Muscle layer of colon (tissue), 2 donors: ENCODE measurements at regions not wholly inside any gene's neighbourhood (a gene's known extent, or its start where the extent isn't known, plus 50 kb on each side); places are given as distances from the start of the nearest gene placed in this dataset.

Source experiments
- H3K27ac ChIP-seq: one replicate; pipeline ENCODE4 v1.7.0; 2013; ENCODE audit warnings: low read depth, mild to moderate bottlenecking, low read length, moderate library complexity
- H3K27me3 ChIP-seq, 2 donors: one replicate each; pipeline ENCODE4 v1.7.0; 2013; ENCODE audit warnings: low read length in 2 of 2, mild to moderate bottlenecking in 2 of 2; ENCODE audit not compliant: insufficient read depth in 2 of 2, control insufficient read depth in 1 of 2
- H3K36me3 ChIP-seq: one replicate; pipeline ENCODE4 v1.7.0; 2013; ENCODE audit warnings: mild to moderate bottlenecking, low read length; ENCODE audit not compliant: insufficient read depth
- H3K4me1 ChIP-seq: one replicate; pipeline ENCODE4 v1.7.0; 2013; ENCODE audit warnings: mild to moderate bottlenecking, low read length; ENCODE audit not compliant: insufficient read depth
- H3K4me3 ChIP-seq, 2 donors: one replicate each; pipeline ENCODE4 v1.7.0; 2013; ENCODE audit warnings: low read length in 2 of 2, low read depth in 1 of 2, mild to moderate bottlenecking in 1 of 2, moderate library complexity in 1 of 2
- H3K9ac ChIP-seq: one replicate; pipeline ENCODE4 v1.7.0; 2013; ENCODE audit warnings: low read length
- H3K9me3 ChIP-seq: one replicate; pipeline ENCODE4 v1.7.0; 2013; ENCODE audit warnings: mild to moderate bottlenecking, low read length
- donor health status: abdominal sarcoma.
- donor health status: Adenocarcinoma of cecum.

GRCh38 chr18:40863801-40864200 lies 1091.2 kb upstream of the PIK3C3 start:
- H3K4me3 ChIP-seq: no peak overlapping the region

DNA sequence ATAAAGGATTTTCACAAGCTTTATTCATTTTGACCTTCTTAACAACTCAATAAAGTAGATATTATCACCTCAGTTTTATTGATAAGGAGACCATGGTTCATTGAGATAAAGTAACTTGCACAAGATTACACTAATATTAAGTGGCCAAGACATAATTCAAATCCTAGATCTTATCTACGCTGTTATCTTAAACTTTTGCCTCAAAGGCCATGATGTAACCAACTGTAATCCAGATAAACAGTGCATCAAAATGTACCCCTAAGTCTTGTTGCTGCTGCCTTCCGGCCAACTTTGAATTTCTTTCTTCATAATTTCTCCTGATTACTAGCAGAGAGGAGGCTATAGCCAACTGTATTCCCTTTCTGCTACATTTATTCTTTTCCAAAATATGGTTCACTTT lies 1094.8 kb upstream of the PIK3C3 start:
- H3K9ac ChIP-seq: no peak overlapping the region
- H3K27me3 ChIP-seq: no peaks in the 10 kb centered on the region
- no peaks in the 10 kb centered on the region for H3K4me1 ChIP-seq
- no peaks in the 10 kb centered on the region for H3K36me3 ChIP-seq
- H3K4me3 ChIP-seq: no peak overlapping the region
- H3K27ac ChIP-seq: no peak overlapping the region
- no peaks in the 10 kb centered on the region for H3K9me3 ChIP-seq

More at GRCh38 chr18:40863801-40864200, 1091.2 kb upstream of the PIK3C3 start:
- Histone ChIP-seq H3K9ac (no peak overlapping the region), H3K36me3 (no peaks in the 10 kb centered on the region), H3K27me3 (no peaks in the 10 kb centered on the region), H3K9me3 (no peaks in the 10 kb centered on the region), H3K4me1 (no peaks in the 10 kb centered on the region), H3K27ac (no peak overlapping the region)

DNA sequence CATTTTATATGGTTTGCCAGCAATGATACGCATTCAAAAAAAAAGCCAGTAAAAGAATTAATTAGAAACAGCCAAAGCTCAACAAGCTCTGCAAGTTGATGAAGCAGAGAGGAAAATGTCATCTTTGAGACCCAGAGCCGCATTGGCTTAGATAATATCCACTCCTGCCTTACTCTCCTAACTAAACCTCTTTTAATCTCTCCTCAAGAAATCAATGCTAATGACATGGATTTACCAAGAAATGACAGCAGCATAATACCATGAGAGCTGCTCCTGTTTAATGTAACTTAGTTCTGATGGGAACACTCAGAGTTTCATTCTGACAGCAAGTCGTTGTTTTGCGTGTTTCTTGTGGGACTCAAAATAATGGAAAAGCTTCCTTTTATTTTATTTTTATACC lies 1099.4 kb upstream of the PIK3C3 start:
- Histone ChIP-seq H3K27ac (no peak overlapping the region), H3K27me3 (no peaks in the 10 kb centered on the region), H3K9me3 (no peaks in the 10 kb centered on the region), H3K4me1 (no peaks in the 10 kb centered on the region), H3K4me3 (no peak overlapping the region), H3K9ac (no peak overlapping the region), H3K36me3 (no peaks in the 10 kb centered on the region)

- no peaks in the 10 kb centered on the region for H3K36me3 ChIP-seq
- no peaks in the 10 kb centered on the region for H3K9me3 ChIP-seq
- no peak overlapping the region for H3K4me3 ChIP-seq
- no peak overlapping the region for H3K9ac ChIP-seq
- H3K4me1 ChIP-seq: no peaks in the 10 kb centered on the region
- H3K27ac ChIP-seq: no peak overlapping the region
- no peaks in the 10 kb centered on the region for H3K27me3 ChIP-seq
Observed at GRCh38 chr18:40852406-40852805, 1102.6 kb upstream of the PIK3C3 start.

DNA sequence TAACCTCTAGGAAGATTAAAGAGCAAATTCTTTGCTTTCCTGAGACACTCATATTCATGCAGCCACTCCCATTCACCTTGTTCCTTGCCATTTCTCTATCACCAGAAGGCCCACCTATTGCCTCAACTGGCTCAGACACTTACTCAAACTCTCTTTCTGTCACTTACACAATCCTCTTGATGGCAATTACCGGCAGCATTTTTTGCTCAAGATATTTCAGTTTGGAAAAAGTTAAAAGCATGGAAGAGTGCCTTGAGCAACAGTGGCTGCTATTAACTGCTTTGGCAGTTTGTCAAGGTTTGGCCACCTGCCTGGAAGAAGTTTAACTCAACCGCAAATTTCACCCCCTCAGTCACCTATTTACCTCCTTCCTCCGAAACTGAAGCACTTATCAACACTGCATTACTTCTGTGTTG lies 1104.0 kb upstream of the PIK3C3 start:
- no peaks in the 10 kb centered on the region for H3K9me3 ChIP-seq
- no peak overlapping the region for H3K4me3 ChIP-seq
- no peaks in the 10 kb centered on the region for H3K27me3 ChIP-seq
- H3K4me1 ChIP-seq: no peaks in the 10 kb centered on the region
- H3K9ac ChIP-seq: no peak overlapping the region
- no peaks in the 10 kb centered on the region for H3K36me3 ChIP-seq
- no peak overlapping the region for H3K27ac ChIP-seq

DNA sequence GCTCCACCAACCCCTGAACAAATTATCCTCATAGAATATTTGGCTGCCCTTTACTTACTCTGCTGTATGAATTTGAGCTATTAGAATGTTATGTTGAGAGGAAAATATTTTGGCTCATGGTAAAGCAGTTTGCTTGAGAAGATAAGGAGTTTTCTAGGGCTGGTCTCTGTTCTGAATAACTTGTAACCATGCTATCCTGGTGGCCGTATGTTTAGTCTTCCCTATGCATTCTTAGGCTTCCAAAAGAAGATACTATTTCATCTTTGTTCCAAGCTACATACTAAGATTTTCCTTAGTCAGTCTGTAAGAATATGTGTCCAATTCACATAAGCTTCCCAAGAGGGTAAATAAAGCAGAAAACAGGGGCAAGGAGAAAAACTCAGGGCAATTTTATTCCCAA lies 1105.1 kb upstream of the PIK3C3 start:
- Histone ChIP-seq H3K27ac (no peak overlapping the region), H3K4me1 (no peaks in the 10 kb centered on the region), H3K9ac (no peak overlapping the region), H3K36me3 (no peaks in the 10 kb centered on the region), H3K27me3 (no peaks in the 10 kb centered on the region), H3K4me3 (no peak overlapping the region), H3K9me3 (no peaks in the 10 kb centered on the region)

DNA sequence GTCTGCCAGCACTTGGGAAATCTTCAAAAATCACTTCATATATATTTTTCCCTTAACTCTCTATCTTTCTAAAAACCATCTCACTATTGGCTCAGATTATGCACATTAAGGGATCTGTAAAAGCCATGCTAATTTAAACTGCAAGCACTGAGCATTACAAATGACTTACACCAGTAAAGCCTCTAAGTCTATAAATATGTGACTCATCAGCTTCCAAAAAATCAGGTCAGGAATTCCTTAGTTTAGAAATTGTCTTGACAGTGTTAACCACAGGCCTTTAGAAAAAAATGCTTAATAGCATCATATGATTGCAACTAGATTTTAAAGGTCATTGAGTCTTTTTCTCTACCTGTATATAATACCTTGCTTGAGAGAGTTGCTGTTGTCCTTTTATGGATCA lies 1113.6 kb upstream of the PIK3C3 start:
- Histone ChIP-seq H3K27ac (no peak overlapping the region), H3K4me3 (no peak overlapping the region), H3K9me3 (no peaks in the 10 kb centered on the region), H3K27me3 (no peaks in the 10 kb centered on the region), H3K4me1 (no peaks in the 10 kb centered on the region), H3K9ac (no peak overlapping the region), H3K36me3 (no peaks in the 10 kb centered on the region)

DNA sequence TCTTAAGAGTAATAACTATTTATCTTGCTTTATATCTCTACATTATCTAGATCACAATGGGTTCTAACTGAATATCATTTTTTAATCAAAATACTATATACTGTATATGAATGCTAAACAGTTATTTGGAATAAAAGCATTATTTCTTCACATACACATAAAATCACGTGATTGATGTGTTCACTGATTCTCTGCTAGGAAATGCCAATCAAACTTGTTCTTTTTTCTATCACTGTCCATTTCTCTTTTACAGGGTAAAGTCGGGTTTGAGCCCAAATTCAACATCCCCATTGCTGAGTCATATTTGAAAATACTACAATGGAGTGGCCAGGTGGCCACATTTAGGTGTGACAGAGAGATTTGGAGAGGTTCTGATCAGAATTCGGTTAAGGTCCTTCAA lies 1114.0 kb upstream of the PIK3C3 start:
- no peak overlapping the region for H3K9ac ChIP-seq

DNA sequence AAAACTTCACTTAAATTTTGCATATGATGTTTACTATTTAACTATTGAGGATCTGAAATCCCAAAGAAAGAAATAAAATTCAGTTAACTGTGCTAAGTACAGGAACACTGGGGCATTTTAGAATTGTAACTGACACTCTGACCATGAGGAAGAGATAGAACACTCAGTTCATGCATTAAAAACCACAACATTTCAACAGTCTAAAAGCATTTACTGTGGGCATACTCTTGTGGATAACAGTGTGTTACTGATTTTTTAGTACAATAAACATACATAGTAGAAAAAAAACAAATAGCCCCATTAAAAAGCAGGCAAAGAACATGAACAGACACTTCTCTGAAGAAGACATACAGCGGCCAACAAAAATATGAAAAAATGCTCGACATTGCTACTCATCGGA lies 1122.7 kb upstream of the PIK3C3 start:
- H3K4me3 ChIP-seq: no peak overlapping the region
- no peak overlapping the region for H3K27ac ChIP-seq
- no peaks in the 10 kb centered on the region for H3K27me3 ChIP-seq
- no peak overlapping the region for H3K9ac ChIP-seq
- no peaks in the 10 kb centered on the region for H3K4me1 ChIP-seq
- no peaks in the 10 kb centered on the region for H3K9me3 ChIP-seq
- no peaks in the 10 kb centered on the region for H3K36me3 ChIP-seq

More for the DNA sequence above, 1114.0 kb upstream of the PIK3C3 start:
- Histone ChIP-seq H3K36me3 (no peaks in the 10 kb centered on the region), H3K27me3 (no peaks in the 10 kb centered on the region), H3K4me1 (no peaks in the 10 kb centered on the region), H3K9me3 (no peaks in the 10 kb centered on the region), H3K4me3 (no peak overlapping the region), H3K27ac (no peak overlapping the region)

- Histone ChIP-seq H3K27ac (no peak overlapping the region), H3K9ac (no peak overlapping the region), H3K4me1 (no peaks in the 10 kb centered on the region), H3K9me3 (no peaks in the 10 kb centered on the region), H3K36me3 (no peaks in the 10 kb centered on the region), H3K4me3 (no peak overlapping the region), H3K27me3 (no peaks in the 10 kb centered on the region)
Observed at GRCh38 chr18:40824291-40824690, 1130.7 kb upstream of the PIK3C3 start.

GRCh38 chr18:40821596-40822243 lies 1133.3 kb upstream of the PIK3C3 start:
- H3K27me3 ChIP-seq: no peaks in the 10 kb centered on the region
- H3K4me3 ChIP-seq: no peak overlapping the region
- H3K36me3 ChIP-seq: no peaks in the 10 kb centered on the region

DNA sequence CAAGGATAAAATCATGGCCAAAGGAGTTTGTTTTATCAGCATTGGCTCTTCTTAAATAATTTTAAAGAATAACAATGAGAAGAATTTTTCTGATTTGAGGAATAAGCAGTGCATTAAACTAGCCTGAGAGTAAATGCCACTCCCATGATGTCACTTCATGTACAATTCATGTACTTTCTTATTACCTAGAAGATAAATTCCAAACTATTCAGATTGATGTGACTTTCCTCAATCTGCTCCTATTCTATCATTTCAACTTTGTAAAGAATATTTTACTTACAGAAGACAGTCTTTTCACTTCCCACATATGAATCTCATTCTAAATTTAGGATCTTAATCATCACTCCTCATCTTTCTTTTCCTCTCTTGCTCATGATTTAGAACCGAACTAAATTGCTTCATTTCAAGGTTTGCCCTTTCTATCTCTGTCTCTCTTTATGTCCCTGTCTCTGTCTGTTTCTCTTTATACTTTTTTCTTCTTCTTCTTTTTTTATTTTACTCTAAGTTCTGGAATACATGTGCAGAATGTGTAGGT lies 1142.0 kb upstream of the PIK3C3 start:
- Histone ChIP-seq H3K36me3 (no peaks in the 10 kb centered on the region), H3K27ac (no peak overlapping the region), H3K4me3 (no peak overlapping the region), H3K4me1 (no peaks in the 10 kb centered on the region), H3K9ac (no peak overlapping the region), H3K9me3 (no peaks in the 10 kb centered on the region), H3K27me3 (no peaks in the 10 kb centered on the region)

More at GRCh38 chr18:40821596-40822243, 1133.3 kb upstream of the PIK3C3 start:
- Histone ChIP-seq H3K4me1 (no peaks in the 10 kb centered on the region), H3K9me3 (no peaks in the 10 kb centered on the region), H3K27ac (no peak overlapping the region), H3K9ac (no peak overlapping the region)
